WTC11 (cell line): ENCODE measurements at regions not wholly inside any gene's neighbourhood (a gene's known extent, or its start where the extent isn't known, plus 50 kb on each side); places are given as distances from the start of the nearest gene placed in this dataset.

Experiments
- ATAC-seq: fragments of 200-7000 bp; cut with Tn5 transposase; 2 replicates; pipeline ENCODE4 v1.10.0; 2021; ENCODE audit warnings: mild to moderate bottlenecking, moderate library complexity
- CTCF ChIA-PET: fragments of 300-600 bp; sonication (Branson Sonifier 250); formaldehyde crosslinking; loops from one replicate; lab custom pipeline; 2021; ENCODE audit warnings: antibody characterized with exemption; lab: Charles Lee
- POLR2A ChIA-PET: fragments of 350-600 bp; sonication (Branson Sonifier 250); formaldehyde crosslinking; loops from one replicate; lab custom pipeline; 2021; ENCODE audit warnings: antibody characterized with exemption; lab: Charles Lee
- DNase-seq: peaks from one replicate; pipeline ENCODE4 v3.0.0; 2021; ENCODE audit warnings: low spot score
- H3K27ac Mint-ChIP-seq: 2 replicates; pipeline ENCODE4 v1.8.0; 2021; ENCODE audit warnings: mixed read lengths
- H3K27me3 Mint-ChIP-seq: 2 replicates; pipeline ENCODE4 v1.8.0; 2021; ENCODE audit warnings: low read depth, mild to moderate bottlenecking, moderate library complexity, mixed read lengths
- H3K36me3 Mint-ChIP-seq: 2 replicates; pipeline ENCODE4 v1.8.0; 2021; ENCODE audit warnings: mixed read lengths
- H3K4me1 Mint-ChIP-seq: 2 replicates; pipeline ENCODE4 v1.8.0; 2022; ENCODE audit warnings: mixed read lengths
- H3K4me3 Mint-ChIP-seq: 2 replicates; pipeline ENCODE4 v1.8.0; 2021; ENCODE audit warnings: mild to moderate bottlenecking, moderate library complexity, mixed read lengths
- H3K9me3 Mint-ChIP-seq: 2 replicates; pipeline ENCODE4 v1.8.0; 2021; ENCODE audit warnings: mixed read lengths
- CREB1 ChIP-seq: sonication (generic); formaldehyde crosslinking; IDR thresholded peaks from 2 replicates; pipeline ENCODE4 v1.8.0; 2023; ENCODE audit warnings: mild to moderate bottlenecking, missing genetic modification reagents
- ESRRA ChIP-seq: sonication (generic); formaldehyde crosslinking; IDR thresholded peaks from 2 replicates; pipeline ENCODE4 v1.8.1; 2022; ENCODE audit warnings: mild to moderate bottlenecking, missing genetic modification reagents, borderline replicate concordance
- ETV6 ChIP-seq: sonication (generic); formaldehyde crosslinking; IDR thresholded peaks from 2 replicates; pipeline ENCODE4 v1.8.1; 2022; ENCODE audit warnings: mild to moderate bottlenecking, missing genetic modification reagents
- FOXK1 ChIP-seq: sonication (generic); formaldehyde crosslinking; IDR thresholded peaks from 2 replicates; pipeline ENCODE4 v1.8.0; 2022; ENCODE audit warnings: mild to moderate bottlenecking, moderate library complexity, missing genetic modification reagents
- FOXP1 ChIP-seq: sonication (generic); formaldehyde crosslinking; IDR thresholded peaks from 2 replicates; pipeline ENCODE4 v1.8.0; 2022; ENCODE audit warnings: missing genetic modification reagents, mild to moderate bottlenecking, moderate library complexity, borderline replicate concordance
- GABPB1 ChIP-seq: sonication (generic); formaldehyde crosslinking; IDR thresholded peaks from 2 replicates; pipeline ENCODE4 v1.8.1; 2023; ENCODE audit warnings: mild to moderate bottlenecking, missing genetic modification reagents
- GRHL2 ChIP-seq: fragments of 250-450 bp; sonication (Bioruptor Pico); IDR thresholded peaks from 2 replicates; pipeline ENCODE4 v1.8.0; 2022; ENCODE audit warnings: mild to moderate bottlenecking, moderate library complexity; ENCODE audit not compliant: insufficient replicate concordance, severe bottlenecking
- HMGA2 ChIP-seq: fragments of 250-450 bp; sonication (Bioruptor Pico); IDR thresholded peaks from 2 replicates; pipeline ENCODE4 v1.4.0; 2021; ENCODE audit warnings: mild to moderate bottlenecking, moderate library complexity
- JAZF1 ChIP-seq: fragments of 250-450 bp; sonication (Bioruptor Pico); IDR thresholded peaks from 2 replicates; pipeline ENCODE4 v1.9.0; 2021; ENCODE audit warnings: moderate library complexity, mild to moderate bottlenecking, inconsistent platforms
- MXD4 ChIP-seq: fragments of 250-450 bp; sonication (Bioruptor Pico); IDR thresholded peaks from 2 replicates; pipeline ENCODE4 v1.8.0; 2021; ENCODE audit warnings: mild to moderate bottlenecking, moderate library complexity, borderline replicate concordance
- SOX15 ChIP-seq: fragments of 250-450 bp; sonication (Bioruptor Pico); IDR thresholded peaks from 2 replicates; pipeline ENCODE4 v1.9.0; 2021; ENCODE audit warnings: mild to moderate bottlenecking
- ZNF121 ChIP-seq: sonication (generic); formaldehyde crosslinking; IDR thresholded peaks from 2 replicates; pipeline ENCODE4 v1.8.0; 2023; ENCODE audit warnings: missing genetic modification reagents
- ZNF396 ChIP-seq: fragments of 250-450 bp; sonication (Bioruptor Pico); IDR thresholded peaks from 2 replicates; pipeline ENCODE4 v1.8.0; 2021; ENCODE audit warnings: mild to moderate bottlenecking, moderate library complexity, borderline replicate concordance
- ZNF671 ChIP-seq: fragments of 250-450 bp; sonication (Bioruptor Pico); IDR thresholded peaks from 2 replicates; pipeline ENCODE4 v1.8.0; 2021; ENCODE audit warnings: mild to moderate bottlenecking
- TF ChIP-seq, protein P1 (sequence below): fragments of 250-450 bp; sonication (Bioruptor Pico); conservative IDR thresholded peaks from 2 replicates; pipeline ENCODE4 v1.9.0; 2021; ENCODE audit warnings: mild to moderate bottlenecking
- TF ChIP-seq, protein P2 (sequence below): fragments of 250-450 bp; sonication (Bioruptor Pico); IDR thresholded peaks from 2 replicates; pipeline ENCODE4 v2.1.2; 2022; ENCODE audit warnings: mild to moderate bottlenecking, moderate library complexity
- TF ChIP-seq, protein P3 (sequence below): sonication (generic); formaldehyde crosslinking; IDR thresholded peaks from 2 replicates; pipeline ENCODE4 v1.8.0; 2022; ENCODE audit warnings: mild to moderate bottlenecking, missing genetic modification reagents
- TF ChIP-seq, protein P4 (sequence below): sonication (generic); formaldehyde crosslinking; IDR thresholded peaks from 2 replicates; pipeline ENCODE4 v1.8.0; 2023; ENCODE audit warnings: missing genetic modification reagents
- TF ChIP-seq, protein P5 (sequence below): sonication (generic); formaldehyde crosslinking; IDR thresholded peaks from 2 replicates; pipeline ENCODE4 v1.8.0; 2023; ENCODE audit warnings: missing genetic modification reagents, mild to moderate bottlenecking, borderline replicate concordance

DNA sequence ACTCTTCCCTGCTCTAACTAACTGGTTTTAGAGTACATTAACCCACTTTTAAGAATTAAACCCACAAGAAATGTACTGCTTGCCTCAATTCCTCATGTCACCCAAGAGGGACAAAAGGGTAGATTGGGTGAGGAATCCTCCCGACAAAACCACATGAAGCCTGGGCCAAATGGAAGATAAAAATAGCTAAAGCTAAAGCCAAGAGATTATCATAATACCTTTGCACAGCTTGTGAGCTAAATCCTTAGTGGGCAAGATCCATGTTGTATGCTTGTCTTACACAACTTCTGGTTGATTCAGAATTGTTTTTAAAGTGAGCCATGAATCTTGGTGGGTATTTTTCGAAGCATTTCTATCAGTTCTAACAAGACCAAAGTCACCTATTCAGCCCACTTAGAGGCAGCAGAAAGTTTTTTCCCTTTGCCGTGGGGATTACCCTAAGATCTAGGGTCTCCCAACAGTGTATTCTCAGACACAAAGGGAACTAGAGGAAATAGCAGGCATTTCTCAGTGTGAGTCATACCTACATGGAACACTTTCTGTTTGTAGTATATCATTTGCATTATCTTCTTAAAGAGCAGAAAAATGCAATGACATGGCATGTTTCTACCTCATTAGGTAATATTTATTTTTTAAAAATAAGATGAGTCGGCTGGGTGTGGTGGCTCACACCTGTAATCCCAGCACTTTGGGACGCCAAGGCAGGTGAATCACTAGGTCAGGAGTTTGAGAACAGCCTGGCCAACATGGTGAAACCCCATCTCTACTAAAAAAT is 616.6 kb downstream of the KCNH5 start (continued):
- TF ChIP-seq, protein P1, sequence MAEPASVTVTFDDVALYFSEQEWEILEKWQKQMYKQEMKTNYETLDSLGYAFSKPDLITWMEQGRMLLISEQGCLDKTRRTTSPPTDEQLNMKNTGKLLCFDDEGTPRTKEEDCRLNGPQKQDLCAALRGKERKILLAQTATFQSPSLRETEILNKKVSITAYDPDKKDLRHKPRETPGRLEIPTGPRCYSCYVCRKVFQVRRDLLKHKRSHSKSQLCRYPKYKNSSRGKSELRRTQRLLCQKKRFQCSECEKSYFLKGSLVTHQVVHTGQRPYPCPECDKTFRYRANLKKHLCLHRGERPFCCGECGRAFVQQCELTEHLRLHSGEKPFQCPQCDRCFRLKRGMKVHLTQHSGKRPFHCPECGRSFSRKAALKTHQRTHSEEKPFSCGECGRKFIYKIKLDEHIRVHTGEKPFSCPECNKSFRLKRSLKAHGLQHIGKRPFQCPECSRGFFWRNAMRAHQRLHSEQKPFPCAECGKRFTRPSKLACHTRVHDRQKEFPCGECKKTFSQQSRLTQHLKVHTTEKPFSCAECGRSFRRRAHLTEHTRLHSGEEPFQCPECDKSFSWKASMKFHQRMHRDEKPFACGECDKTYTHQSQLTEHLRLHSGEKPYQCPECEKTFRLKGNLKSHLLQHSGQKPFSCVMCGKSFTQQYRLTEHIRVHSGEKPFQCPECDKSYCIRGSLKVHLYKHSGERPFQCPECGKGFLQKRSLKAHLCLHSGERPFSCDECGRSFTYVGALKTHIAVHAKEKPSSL (CRISPR knock-in tag), result no peak
- TF ChIP-seq, protein P2, sequence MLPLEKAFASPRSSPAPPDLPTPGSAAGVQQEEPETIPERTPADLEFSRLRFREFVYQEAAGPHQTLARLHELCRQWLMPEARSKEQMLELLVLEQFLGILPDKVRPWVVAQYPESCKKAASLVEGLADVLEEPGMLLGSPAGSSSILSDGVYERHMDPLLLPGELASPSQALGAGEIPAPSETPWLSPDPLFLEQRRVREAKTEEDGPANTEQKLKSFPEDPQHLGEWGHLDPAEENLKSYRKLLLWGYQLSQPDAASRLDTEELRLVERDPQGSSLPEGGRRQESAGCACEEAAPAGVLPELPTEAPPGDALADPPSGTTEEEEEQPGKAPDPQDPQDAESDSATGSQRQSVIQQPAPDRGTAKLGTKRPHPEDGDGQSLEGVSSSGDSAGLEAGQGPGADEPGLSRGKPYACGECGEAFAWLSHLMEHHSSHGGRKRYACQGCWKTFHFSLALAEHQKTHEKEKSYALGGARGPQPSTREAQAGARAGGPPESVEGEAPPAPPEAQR (CRISPR knock-in tag), result no peak

DNA sequence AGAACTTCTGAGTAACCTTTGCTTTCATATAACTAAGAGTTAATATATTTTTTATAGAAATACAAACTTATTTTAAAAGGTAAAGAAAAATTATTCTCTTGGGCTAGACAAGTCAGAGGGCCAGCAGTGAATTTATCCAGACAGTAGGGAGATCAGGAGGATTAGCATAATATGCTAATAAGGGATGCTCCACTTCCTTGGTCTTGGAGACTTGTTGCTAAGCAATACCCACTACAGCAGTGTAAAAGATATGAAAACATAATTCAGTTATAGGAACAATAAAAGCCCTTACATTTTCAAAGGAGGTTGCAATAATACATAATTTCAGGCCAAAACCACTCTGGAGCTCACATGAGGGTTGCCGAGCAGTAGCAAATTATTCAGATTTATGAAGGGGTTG is 615.6 kb downstream of the KCNH5 start:
- Mint-ChIP-seq H3K27ac (no peak overlapping the region), H3K27me3 (no peaks in the 10 kb centered on the region), H3K4me1 (0 out of 2 replicates have a peak, but pooled peaks cover 4% of the 10 kb centered on the region), H3K9me3 (peaks cover 65% of the 10 kb centered on the region), H3K36me3 (peaks cover 29% of the 10 kb centered on the region), H3K4me3 (no peak overlapping the region)
- TF ChIP-seq JAZF1 (no peak), ESRRA (CRISPR knock-in tag) (no peak)
- DNase-seq, result no peak
- no peak for ATAC-seq
- CTCF ChIA-PET, result no interaction called here
- POLR2A ChIA-PET, result no interaction called here

DNA sequence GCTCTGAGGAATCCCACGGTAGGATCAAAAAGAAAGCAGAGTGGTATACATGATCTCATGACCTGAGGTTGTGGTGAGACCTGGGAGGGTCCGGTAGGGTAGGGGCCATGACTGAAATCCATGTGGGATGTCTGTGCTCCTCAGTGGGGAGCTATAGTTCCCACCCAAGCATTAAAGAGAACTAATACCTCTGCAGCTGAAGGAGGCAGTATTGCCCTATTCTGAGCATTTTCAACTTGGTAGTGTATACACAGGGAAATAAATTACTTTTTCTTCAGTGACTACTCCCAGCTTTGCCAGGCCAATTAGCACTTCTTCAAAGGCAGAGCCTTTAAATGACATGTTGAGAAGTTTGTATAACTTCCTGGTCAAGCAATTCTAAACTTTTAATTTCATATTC is 613.8 kb downstream of the KCNH5 start:
- Mint-ChIP-seq H3K4me1 (0 out of 2 replicates have a peak, but pooled peaks cover 4% of the 10 kb centered on the region), H3K27ac (no peak overlapping the region), H3K36me3 (peaks cover 38% of the 10 kb centered on the region), H3K4me3 (no peak overlapping the region), H3K9me3 (peaks cover 62% of the 10 kb centered on the region), H3K27me3 (no peaks in the 10 kb centered on the region)
- ChIA-PET CTCF (no interaction called here), POLR2A (no interaction called here)
- ATAC-seq (peak; percentile 51), DNase-seq (no peak)
- TF ChIP-seq, protein P3, sequence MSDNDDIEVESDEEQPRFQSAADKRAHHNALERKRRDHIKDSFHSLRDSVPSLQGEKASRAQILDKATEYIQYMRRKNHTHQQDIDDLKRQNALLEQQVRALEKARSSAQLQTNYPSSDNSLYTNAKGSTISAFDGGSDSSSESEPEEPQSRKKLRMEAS (CRISPR knock-in tag), result no peak
- TF ChIP-seq, protein P4, sequence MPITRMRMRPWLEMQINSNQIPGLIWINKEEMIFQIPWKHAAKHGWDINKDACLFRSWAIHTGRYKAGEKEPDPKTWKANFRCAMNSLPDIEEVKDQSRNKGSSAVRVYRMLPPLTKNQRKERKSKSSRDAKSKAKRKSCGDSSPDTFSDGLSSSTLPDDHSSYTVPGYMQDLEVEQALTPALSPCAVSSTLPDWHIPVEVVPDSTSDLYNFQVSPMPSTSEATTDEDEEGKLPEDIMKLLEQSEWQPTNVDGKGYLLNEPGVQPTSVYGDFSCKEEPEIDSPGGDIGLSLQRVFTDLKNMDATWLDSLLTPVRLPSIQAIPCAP (CRISPR knock-in tag), result no peak
- TF ChIP-seq ZNF396 (CRISPR knock-in tag), result no peak
- no peak for TF ChIP-seq HMGA2
- no peak for TF ChIP-seq FOXP1
- no peak for TF ChIP-seq ZNF121 (CRISPR knock-in tag)
- no peak for TF ChIP-seq SOX15 (CRISPR knock-in tag)
- TF ChIP-seq FOXK1 (CRISPR knock-in tag), result no peak
- no peak for TF ChIP-seq GRHL2
- no peak for TF ChIP-seq MXD4 (CRISPR knock-in tag)
- no peak for TF ChIP-seq ETV6
- TF ChIP-seq, protein P5, sequence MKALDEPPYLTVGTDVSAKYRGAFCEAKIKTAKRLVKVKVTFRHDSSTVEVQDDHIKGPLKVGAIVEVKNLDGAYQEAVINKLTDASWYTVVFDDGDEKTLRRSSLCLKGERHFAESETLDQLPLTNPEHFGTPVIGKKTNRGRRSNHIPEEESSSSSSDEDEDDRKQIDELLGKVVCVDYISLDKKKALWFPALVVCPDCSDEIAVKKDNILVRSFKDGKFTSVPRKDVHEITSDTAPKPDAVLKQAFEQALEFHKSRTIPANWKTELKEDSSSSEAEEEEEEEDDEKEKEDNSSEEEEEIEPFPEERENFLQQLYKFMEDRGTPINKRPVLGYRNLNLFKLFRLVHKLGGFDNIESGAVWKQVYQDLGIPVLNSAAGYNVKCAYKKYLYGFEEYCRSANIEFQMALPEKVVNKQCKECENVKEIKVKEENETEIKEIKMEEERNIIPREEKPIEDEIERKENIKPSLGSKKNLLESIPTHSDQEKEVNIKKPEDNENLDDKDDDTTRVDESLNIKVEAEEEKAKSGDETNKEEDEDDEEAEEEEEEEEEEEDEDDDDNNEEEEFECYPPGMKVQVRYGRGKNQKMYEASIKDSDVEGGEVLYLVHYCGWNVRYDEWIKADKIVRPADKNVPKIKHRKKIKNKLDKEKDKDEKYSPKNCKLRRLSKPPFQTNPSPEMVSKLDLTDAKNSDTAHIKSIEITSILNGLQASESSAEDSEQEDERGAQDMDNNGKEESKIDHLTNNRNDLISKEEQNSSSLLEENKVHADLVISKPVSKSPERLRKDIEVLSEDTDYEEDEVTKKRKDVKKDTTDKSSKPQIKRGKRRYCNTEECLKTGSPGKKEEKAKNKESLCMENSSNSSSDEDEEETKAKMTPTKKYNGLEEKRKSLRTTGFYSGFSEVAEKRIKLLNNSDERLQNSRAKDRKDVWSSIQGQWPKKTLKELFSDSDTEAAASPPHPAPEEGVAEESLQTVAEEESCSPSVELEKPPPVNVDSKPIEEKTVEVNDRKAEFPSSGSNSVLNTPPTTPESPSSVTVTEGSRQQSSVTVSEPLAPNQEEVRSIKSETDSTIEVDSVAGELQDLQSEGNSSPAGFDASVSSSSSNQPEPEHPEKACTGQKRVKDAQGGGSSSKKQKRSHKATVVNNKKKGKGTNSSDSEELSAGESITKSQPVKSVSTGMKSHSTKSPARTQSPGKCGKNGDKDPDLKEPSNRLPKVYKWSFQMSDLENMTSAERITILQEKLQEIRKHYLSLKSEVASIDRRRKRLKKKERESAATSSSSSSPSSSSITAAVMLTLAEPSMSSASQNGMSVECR (CRISPR knock-in tag), result no peak
- TF ChIP-seq CREB1 (CRISPR knock-in tag), result no peak
- TF ChIP-seq ZNF671 (CRISPR knock-in tag), result no peak
- TF ChIP-seq GABPB1 (CRISPR knock-in tag), result no peak
